Endothelial cell of umbilical vein (primary cell): ENCODE measurements at regions not wholly inside any gene's neighbourhood (a gene's known extent, or its start where the extent isn't known, plus 50 kb on each side); places are given as distances from the start of the nearest gene placed in this dataset.

Experiments used
- BruUV-seq: library from RNA; stranded (reverse); fragments of 400-500 nt; replicated peaks from 2 replicates; lab custom pipeline; 2021; lab: Mats Ljungman, UMichigan
- CTCF ChIA-PET: fragments of 300-600, 350-600 bp; sonication (Branson Sonifier 250); formaldehyde crosslinking; loops from one replicate; lab custom pipeline; 2021; ENCODE audit warnings: antibody characterized with exemption, inconsistent platforms; lab: Charles Lee
- POLR2A ChIA-PET: fragments of 300-600, 350-600 bp; sonication (Branson Sonifier 250); formaldehyde crosslinking; loops from one replicate; lab custom pipeline; 2021; ENCODE audit warnings: antibody characterized with exemption, inconsistent platforms; lab: Charles Lee
- DNase-seq: peaks from one replicate; pipeline ENCODE4 v3.0.0-alpha.2; 2011; ENCODE audit warnings: low read depth, low spot score
- FAIRE-seq: peaks from 2 replicates; lab custom pipeline; 2011; peaks lifted over from hg19 to GRCh38; lab: Jason Lieb, UNC
- H2AFZ ChIP-seq: 2 replicates; pipeline ENCODE4 v1.6.0; 2012; ENCODE audit warnings: low read depth, low read length, control low read depth, inconsistent platforms
- H3K27ac ChIP-seq: 2 replicates; pipeline ENCODE4 v1.5.1; 2011; ENCODE audit warnings: low read depth, mild to moderate bottlenecking, control low read depth, low read length, moderate library complexity; ENCODE audit not compliant: insufficient read depth
- H3K27me3 ChIP-seq, 2 experiments: 2 replicates each; pipeline versions ENCODE4 v1.6.0 to v1.6.1; 2011; ENCODE audit warnings: low read length in 2 of 2, mixed read lengths in 1 of 2; ENCODE audit not compliant: control insufficient read depth in 2 of 2, insufficient read depth in 2 of 2
- H3K36me3 ChIP-seq, 2 experiments: 2 replicates in 1 of 2; 3 replicates in 1 of 2; pipeline ENCODE4 v1.5.1; 2011; ENCODE audit warnings: low read length in 2 of 2, mild to moderate bottlenecking in 1 of 2, moderate library complexity in 1 of 2; ENCODE audit not compliant: control insufficient read depth in 2 of 2, insufficient read depth in 2 of 2; ENCODE audit errors: extremely low read depth in 1 of 2
- H3K4me1 ChIP-seq: 3 replicates; pipeline ENCODE4 v1.5.1; 2011; ENCODE audit warnings: mild to moderate bottlenecking, low read length; ENCODE audit not compliant: control insufficient read depth, insufficient read depth; ENCODE audit errors: extremely low read depth
- H3K4me2 ChIP-seq: 2 replicates; pipeline ENCODE4 v1.6.1; 2011; ENCODE audit warnings: low read length, control low read depth, mixed read lengths; ENCODE audit not compliant: insufficient read depth
- H3K4me3 ChIP-seq, 3 experiments: fragments of 200-600 bp in 1 of 3; sonication (generic), shearing (Covaris generic) in 1 of 3; replicated peaks in 1 of 3; 2 replicates each; pipeline ENCODE4 v1.5.1; 2011 to 2016; ENCODE audit warnings: control low read depth in 3 of 3, low read length in 3 of 3, mild to moderate bottlenecking in 2 of 3, inconsistent platforms in 1 of 3, low read depth in 1 of 3, moderate library complexity in 1 of 3; ENCODE audit not compliant: insufficient read depth in 1 of 3
- H3K79me2 ChIP-seq: 2 replicates; pipeline ENCODE4 v1.6.0; 2012; ENCODE audit warnings: low read length, inconsistent platforms; ENCODE audit not compliant: control insufficient read depth, insufficient read depth
- H3K9ac ChIP-seq: replicated peaks from 2 replicates; pipeline ENCODE3; 2011; ENCODE audit warnings: low read length, control low read depth; ENCODE audit not compliant: insufficient read depth; ENCODE audit errors: extremely low read depth
- H3K9me1 ChIP-seq: replicated peaks from 3 replicates; pipeline ENCODE4 v1.6.0; 2011; ENCODE audit warnings: mild to moderate bottlenecking, low read length; ENCODE audit not compliant: control insufficient read depth, insufficient read depth; ENCODE audit errors: extremely low read depth
- H3K9me3 ChIP-seq: replicated peaks from 2 replicates; pipeline ENCODE4 v1.5.1; 2012; ENCODE audit warnings: low read length, inconsistent platforms; ENCODE audit not compliant: control insufficient read depth, insufficient read depth
- H4K20me1 ChIP-seq: replicated peaks from 2 replicates; pipeline ENCODE3; 2011; ENCODE audit warnings: mild to moderate bottlenecking, low read length; ENCODE audit not compliant: control insufficient read depth, insufficient read depth; ENCODE audit errors: extremely low read depth
- CTCF ChIP-seq, 2 donors: IDR thresholded peaks; 1 replicate in 1 of 2; 2 replicates in 1 of 2; pipeline ENCODE4 v1.5.1; 2011; ENCODE audit warnings: low read length in 2 of 2, mild to moderate bottlenecking in 2 of 2, moderate library complexity in 2 of 2, control low read depth in 1 of 2, inconsistent platforms in 1 of 2, low read depth in 1 of 2; ENCODE audit not compliant: insufficient read depth in 1 of 2; ENCODE audit errors: extremely low read depth in 1 of 2
- EZH2 ChIP-seq: IDR thresholded peaks from 2 replicates; pipeline ENCODE4 v1.6.1; 2012; ENCODE audit warnings: borderline replicate concordance, low read depth, mild to moderate bottlenecking, moderate library complexity, low read length, inconsistent platforms; ENCODE audit not compliant: severe bottlenecking
- FOS ChIP-seq: IDR thresholded peaks from 2 replicates; pipeline ENCODE4 v1.6.1; 2011; ENCODE audit warnings: mild to moderate bottlenecking, low read length, moderate library complexity, borderline replicate concordance; ENCODE audit not compliant: insufficient read depth
- GATA2 ChIP-seq: IDR thresholded peaks from 2 replicates; pipeline ENCODE4 v1.7.0; 2011; ENCODE audit warnings: low read depth, mild to moderate bottlenecking, moderate library complexity, mixed read lengths, low read length; ENCODE audit not compliant: insufficient read length, insufficient read depth
- JUN ChIP-seq: IDR thresholded peaks from 2 replicates; pipeline ENCODE4 v1.6.1; 2011; ENCODE audit warnings: borderline replicate concordance, low read depth; ENCODE audit not compliant: insufficient read length, insufficient read depth
- MAX ChIP-seq: IDR thresholded peaks from 2 replicates; pipeline ENCODE4 v1.6.1; 2011; ENCODE audit not compliant: insufficient read depth, insufficient read length
- MYC ChIP-seq: IDR thresholded peaks from one replicate; pipeline ENCODE4 v1.6.1; 2011; ENCODE audit warnings: mild to moderate bottlenecking, low read depth, low read length
- POLR2A ChIP-seq: IDR thresholded peaks from 2 replicates; pipeline ENCODE4 v1.6.1; 2012; ENCODE audit warnings: low read depth, mild to moderate bottlenecking, control low read depth, low read length
- POLR2AphosphoS5 ChIP-seq: IDR thresholded peaks from 2 replicates; pipeline ENCODE4 v1.6.1; 2012; ENCODE audit warnings: low read depth, mild to moderate bottlenecking, control low read depth, low read length, moderate library complexity; ENCODE audit not compliant: insufficient read depth
- dilution Hi-C: fragments of 300-500 bp; cut with MboI; formaldehyde crosslinking; loops from one replicate; pipeline ENCODE4 v1.15.0; 2019; ENCODE audit warnings: low sequenced_read_pairs; ENCODE audit not compliant: extremely low pct_ligation_motif_present
- intact Hi-C: fragments of 100-400 bp; cut with micrococcal nuclease; formaldehyde crosslinking; loops from one replicate; pipeline ENCODE4 v1.10.0; 2022

- H3K4me1 ChIP-seq = no peaks in the 10 kb centered on the region
- ChIA-PET CTCF (interaction anchor here (1.0 to 2.2 kb wide), 3 partner anchors 14 to 852 kb away, joined by 3 to 7 read pairs (median 3); no protein-coding TSS in a partner anchor), POLR2A (no interaction called here)
- no peak overlapping the region for H3K9ac ChIP-seq
- dilution Hi-C loops = no loop called here
- intact Hi-C loops = loop anchor here (10.0 kb wide), 1 partner anchor 1872 kb away; no protein-coding TSS in a partner anchor
- FAIRE-seq (no peak), DNase-seq (no peak)
- H3K9me1 ChIP-seq = no peaks in the 10 kb centered on the region
- TF ChIP-seq MAX (no peak), EZH2 (no peak), CTCF (IDR thresholded peaks at IDR 0.05; ENCODE audit: extremely low read depth in 1 of 2, insufficient read depth in 1 of 2, low read depth in 1 of 2, low read length in 2 of 2) (no peak), FOS (no peak), POLR2A (no peak), POLR2AphosphoS5 (no peak), JUN (no peak), GATA2 (no peak), MYC (no peak)
- no peak overlapping the region for H3K4me2 ChIP-seq
- H3K36me3 ChIP-seq = no peaks in the 10 kb centered on the region
- H3K27me3 ChIP-seq = no peaks in the 10 kb centered on the region
- no peaks in the 10 kb centered on the region for H3K9me3 ChIP-seq
- H3K79me2 ChIP-seq = no peaks in the 10 kb centered on the region
- H4K20me1 ChIP-seq = no peaks in the 10 kb centered on the region
- no peak overlapping the region for H2AFZ ChIP-seq
- BruUV-seq = no TSS peak
- H3K4me3 ChIP-seq = no peak overlapping the region
- no peak overlapping the region for H3K27ac ChIP-seq
These were observed 656.7 kb downstream of the SLC16A7 start for GRCh38 chr12:60252359-60253096.
